ENCODE measurements at regions not wholly inside any gene's neighbourhood (a gene's known extent, or its start where the extent isn't known, plus 50 kb on each side); places are given as distances from the start of the nearest gene placed in this dataset.

DNA sequence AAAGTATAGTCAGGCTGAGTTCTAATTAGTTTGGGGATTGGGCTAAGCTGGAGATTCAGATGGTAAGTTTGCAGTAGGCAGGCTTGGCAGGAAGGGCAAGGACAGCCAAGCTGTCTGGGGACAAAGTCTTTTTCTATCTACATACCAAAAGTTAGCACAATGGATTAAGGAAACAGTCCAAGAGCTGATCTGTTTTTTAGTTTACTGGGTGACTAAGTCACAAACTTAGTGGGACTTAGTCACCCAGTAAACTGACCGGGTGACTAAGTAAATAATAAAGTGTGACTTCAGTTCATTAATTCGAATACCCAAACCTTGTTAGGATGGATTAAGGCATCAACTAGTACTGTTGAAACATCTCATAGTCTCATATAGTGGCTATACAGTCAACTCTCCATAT is 1386.0 kb upstream of the CELF4 start:
- TF ChIP-seq EZH2phosphoT487 (IDR thresholded peaks at IDR 0.05) (no peak), CTCF (IDR thresholded peaks at IDR 0.05) (no peak), EZH2 (IDR thresholded peaks at IDR 0.05) (no peak)
